Kidney (tissue), 13 donors: ENCODE measurements at regions not wholly inside any gene's neighbourhood (a gene's known extent, or its start where the extent isn't known, plus 50 kb on each side); places are given as distances from the start of the nearest gene placed in this dataset.

Experiments used
- DNase-seq, 5 donors: peaks; one replicate each; pipeline ENCODE4 v3.0.0-alpha.2; 2013 to 2020
- FAIRE-seq: peaks from 2 replicates; lab custom pipeline; 2012; peaks lifted over from hg19 to GRCh38; lab: Jason Lieb, UNC
- H3K27ac ChIP-seq, 2 donors: one replicate each; pipeline ENCODE4 v1.7.0; 2013; ENCODE audit warnings: low read depth in 2 of 2, low read length in 2 of 2, inconsistent platforms in 1 of 2
- H3K27me3 ChIP-seq: one replicate; pipeline ENCODE4 v1.7.1; 2013; ENCODE audit warnings: low read length, inconsistent platforms; ENCODE audit not compliant: control insufficient read depth, insufficient read depth
- H3K36me3 ChIP-seq, 3 donors: one replicate each; pipeline versions ENCODE4 v1.7.0 to v1.7.1; 2013; ENCODE audit warnings: low read length in 3 of 3, control low read depth in 1 of 3, inconsistent platforms in 1 of 3; ENCODE audit not compliant: insufficient read depth in 3 of 3, control insufficient read depth in 2 of 3
- H3K4me1 ChIP-seq, 3 donors: one replicate each; pipeline versions ENCODE4 v1.7.0 to v1.7.1; 2013; ENCODE audit warnings: low read length in 3 of 3, inconsistent platforms in 1 of 3, low read depth in 1 of 3; ENCODE audit not compliant: control insufficient read depth in 2 of 3, insufficient read depth in 2 of 3
- H3K4me3 ChIP-seq, 3 donors: one replicate each; pipeline versions ENCODE4 v1.7.0 to v1.8.1; 2013; ENCODE audit warnings: low read length in 3 of 3, control low read depth in 1 of 3, inconsistent platforms in 1 of 3
- H3K9ac ChIP-seq, 3 donors: one replicate each; pipeline versions ENCODE4 v1.7.0 to v1.7.1; 2013; ENCODE audit warnings: low read length in 3 of 3, control low read depth in 1 of 3, inconsistent platforms in 1 of 3
- H3K9me3 ChIP-seq, 3 donors: one replicate each; pipeline versions ENCODE4 v1.7.0 to v1.7.1; 2013; ENCODE audit warnings: low read length in 3 of 3, control low read depth in 1 of 3, inconsistent platforms in 1 of 3; ENCODE audit not compliant: control insufficient read depth in 2 of 3, insufficient read depth in 1 of 3
- CTCF ChIP-seq: IDR thresholded peaks from 3 replicates; pipeline ENCODE4 v1.5.1; 2012; ENCODE audit warnings: mild to moderate bottlenecking, moderate library complexity, borderline replicate concordance; ENCODE audit not compliant: insufficient read depth; ENCODE audit errors: extremely low read depth
- intact Hi-C: fragments of 100-400 bp; cut with DNase I; formaldehyde crosslinking; loops from one replicate; pipeline ENCODE4 v1.11.1; 2022
- donor health status: control.
- donor health status: control.
- donor health status: control.
- donor health status: control.
- donor health status: control.
- donor health status: DM: yes; HTN: yes; CAD: no.
- donor health status: Normal renal cell carcinoma (clear cell type).

GRCh38 chr14:26319139-26319864 lies 278.5 kb downstream of the NOVA1 start:
- no peak overlapping the region for H3K9ac ChIP-seq
- H3K9me3 ChIP-seq: no peaks in the 10 kb centered on the region
- no peak overlapping the region for H3K27ac ChIP-seq
- no peak overlapping the region for H3K4me3 ChIP-seq
- FAIRE-seq (no peak), DNase-seq (no peak)
- H3K4me1 ChIP-seq: no peaks in the 10 kb centered on the region
- no peaks in the 10 kb centered on the region for H3K27me3 ChIP-seq
- no peak for TF ChIP-seq CTCF
- no peaks in the 10 kb centered on the region for H3K36me3 ChIP-seq
- intact Hi-C loops: no loop called here

DNA sequence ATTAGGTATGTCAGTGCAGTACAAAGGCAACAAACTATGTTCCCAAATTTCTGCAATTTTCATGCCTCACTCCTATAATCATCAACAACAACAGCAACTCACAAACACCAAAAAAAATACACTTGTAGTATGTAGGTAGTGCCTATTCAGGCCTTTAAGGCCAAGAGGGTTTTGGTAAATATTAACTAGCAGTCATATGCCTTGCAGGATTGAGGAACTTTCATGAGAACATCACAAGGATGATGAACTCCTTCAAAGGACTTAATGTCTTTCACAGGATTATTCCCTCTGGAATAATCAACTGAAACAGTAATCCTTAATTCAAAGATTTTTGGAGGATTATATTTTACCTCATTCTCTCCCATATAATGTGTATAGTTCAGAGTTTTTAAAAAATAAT lies 293.8 kb downstream of the NOVA1 start:
- H3K9me3 ChIP-seq: peaks cover 0 to 14% (median 5%) of the 10 kb centered on the region in 3 donors
- no peaks in the 10 kb centered on the region for H3K36me3 ChIP-seq
- intact Hi-C loops: no loop called here
- no peak overlapping the region for H3K9ac ChIP-seq
- no peaks in the 10 kb centered on the region for H3K27me3 ChIP-seq
- no peaks in the 10 kb centered on the region for H3K4me1 ChIP-seq
- no peak for DNase-seq
- FAIRE-seq: no peak
- no peak for TF ChIP-seq CTCF
- no peak overlapping the region for H3K4me3 ChIP-seq
- no peak overlapping the region for H3K27ac ChIP-seq

DNA sequence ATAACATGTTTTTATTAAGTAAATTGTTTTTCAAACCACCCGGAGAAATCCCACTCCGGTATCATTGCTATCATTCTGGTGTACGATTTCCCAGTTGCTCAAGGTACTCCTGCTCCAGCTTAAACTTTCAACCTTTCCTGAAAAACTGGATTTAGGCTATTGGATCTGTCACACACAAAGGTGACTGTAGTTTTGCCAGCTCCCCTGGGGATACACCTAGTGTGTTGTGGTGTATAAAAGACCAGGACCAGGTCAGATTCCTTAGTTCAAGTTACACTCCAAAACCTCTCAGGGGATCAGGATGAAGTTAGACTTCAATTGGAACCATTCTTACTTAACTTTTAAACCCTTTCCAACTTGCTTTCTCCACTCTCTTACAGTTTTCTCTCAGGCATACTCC lies 303.9 kb downstream of the NOVA1 start:
- intact Hi-C loops: no loop called here
- H3K4me3 ChIP-seq: no peak overlapping the region
- no peak for FAIRE-seq

More for the DNA sequence above, 303.9 kb downstream of the NOVA1 start:
- Histone ChIP-seq H3K27ac (no peak overlapping the region), H3K9ac (no peak overlapping the region), H3K9me3 (no peaks in the 10 kb centered on the region), H3K36me3 (no peaks in the 10 kb centered on the region), H3K4me1 (no peaks in the 10 kb centered on the region), H3K27me3 (no peaks in the 10 kb centered on the region)
- TF ChIP-seq CTCF: no peak
- no peak for DNase-seq
